NCI-H2029 (cell line): ENCODE measurements at regions not wholly inside any gene's neighbourhood (a gene's known extent, or its start where the extent isn't known, plus 50 kb on each side); places are given as distances from the start of the nearest gene placed in this dataset.

ENCODE experiments used
- DNase-seq: peaks from one replicate; lab custom pipeline; 2025; lab: John Stamatoyannopoulos, UW

GRCh38 chr15:38647683-38648082 lies 83.1 kb upstream of the RASGRP1 start:
- no peak for DNase-seq

- no peak for DNase-seq
Observed at GRCh38 chr15:38648121-38648843, 83.7 kb upstream of the RASGRP1 start.

GRCh38 chr15:38650384-38650783 lies 85.8 kb upstream of the RASGRP1 start:
- no peak for DNase-seq

GRCh38 chr15:38650936-38651327 lies 86.3 kb upstream of the RASGRP1 start:
- DNase-seq: no peak

GRCh38 chr15:38651328-38652038 lies 86.9 kb upstream of the RASGRP1 start:
- no peak for DNase-seq

- DNase-seq: no peak
Observed at GRCh38 chr15:38652183-38652794, 87.7 kb upstream of the RASGRP1 start.

GRCh38 chr15:38652998-38653397 lies 88.4 kb upstream of the RASGRP1 start:
- no peak for DNase-seq

- DNase-seq: no peak
Observed at GRCh38 chr15:38658431-38658830, 93.8 kb upstream of the RASGRP1 start.

- DNase-seq: no peak
Observed at GRCh38 chr15:38660738-38661137, 96.1 kb upstream of the RASGRP1 start.

GRCh38 chr15:38662033-38662802 lies 97.6 kb upstream of the RASGRP1 start:
- DNase-seq: no peak

- no peak for DNase-seq
Observed at GRCh38 chr15:38662805-38663204, 98.2 kb upstream of the RASGRP1 start.

- DNase-seq: no peak
Observed at GRCh38 chr15:38665586-38666305, 101.1 kb upstream of the RASGRP1 start.

- no peak for DNase-seq
Observed at GRCh38 chr15:38666865-38667510, 102.4 kb upstream of the RASGRP1 start.

GRCh38 chr15:38667890-38668850 lies 103.6 kb upstream of the RASGRP1 start:
- DNase-seq: no peak

- DNase-seq: no peak
Observed at GRCh38 chr15:38668898-38669391, 104.3 kb upstream of the RASGRP1 start.

GRCh38 chr15:38670128-38671005 lies 105.8 kb upstream of the RASGRP1 start:
- no peak for DNase-seq

GRCh38 chr15:38671006-38671387 lies 106.4 kb upstream of the RASGRP1 start:
- DNase-seq: no peak

- DNase-seq: no peak
Observed at GRCh38 chr15:38671675-38672254, 107.2 kb upstream of the RASGRP1 start.

- DNase-seq: no peak
Observed at GRCh38 chr15:38672273-38672672, 107.7 kb upstream of the RASGRP1 start.
